HG03460 (cell line): ENCODE measurements at regions not wholly inside any gene's neighbourhood (a gene's known extent, or its start where the extent isn't known, plus 50 kb on each side); places are given as distances from the start of the nearest gene placed in this dataset.

Experiments used
- ATAC-seq: cut with Tn5 transposase; IDR thresholded peaks from one replicate; pipeline ENCODE4 v1.9.1; 2021; ENCODE audit not compliant: unreplicated experiment

GRCh38 chr5:133882389-133882695 is 86.1 kb downstream of the C5orf15 start:
- no peak for ATAC-seq

- no peak for ATAC-seq
Observed at GRCh38 chr5:133881576-133882388, 86.6 kb downstream of the C5orf15 start.

GRCh38 chr5:133878236-133878555 is 90.2 kb downstream of the C5orf15 start:
- ATAC-seq, result no peak

- no peak for ATAC-seq
Observed at GRCh38 chr5:133877351-133878235, 90.8 kb downstream of the C5orf15 start.

DNA sequence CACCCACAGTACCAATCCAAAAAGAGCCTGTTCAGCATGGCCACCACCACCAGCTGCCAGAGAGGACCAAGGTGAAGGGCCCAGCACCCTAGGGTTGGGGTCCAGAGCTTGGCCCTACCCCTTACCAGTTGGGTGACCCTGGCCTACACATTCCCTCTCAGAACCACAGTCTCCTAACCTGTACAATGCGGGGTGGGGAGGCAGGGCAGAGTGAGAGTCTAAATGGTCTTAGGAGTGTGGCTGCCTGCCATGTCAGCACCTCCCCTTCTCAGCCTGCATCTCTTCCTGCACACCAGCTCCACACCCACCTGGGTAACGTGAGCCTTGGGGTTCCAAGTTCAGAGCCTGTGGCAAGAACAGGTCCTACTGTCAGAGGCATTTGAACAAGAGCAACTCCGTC is 92.2 kb downstream of the C5orf15 start:
- ATAC-seq, result no peak

GRCh38 chr5:133875179-133875578 is 93.2 kb downstream of the C5orf15 start:
- no peak for ATAC-seq

DNA sequence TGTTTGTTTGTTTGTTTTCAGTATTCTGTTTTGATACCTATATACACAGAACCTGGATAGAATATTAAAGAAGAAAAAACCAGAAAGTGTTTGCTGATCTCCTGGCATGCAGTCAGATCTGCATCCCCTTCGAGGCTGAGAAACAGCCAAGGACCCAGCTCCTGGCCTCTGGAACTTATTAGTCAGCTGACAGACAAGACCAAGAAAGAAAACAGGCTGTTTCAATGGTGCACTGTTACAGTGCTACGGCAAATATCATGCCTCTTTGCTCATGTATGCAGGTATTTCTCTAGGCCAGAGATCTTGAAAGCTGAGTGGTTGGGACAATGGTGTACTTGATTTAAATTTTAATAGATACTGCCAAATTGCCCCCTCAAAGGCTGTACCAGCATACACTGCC is 95.0 kb downstream of the C5orf15 start:
- ATAC-seq, result no peak

- ATAC-seq, result no peak
Observed at GRCh38 chr5:133870661-133871060, 97.8 kb downstream of the C5orf15 start.

- ATAC-seq, result no peak
Observed at GRCh38 chr5:133869519-133870335, 98.7 kb downstream of the C5orf15 start.

DNA sequence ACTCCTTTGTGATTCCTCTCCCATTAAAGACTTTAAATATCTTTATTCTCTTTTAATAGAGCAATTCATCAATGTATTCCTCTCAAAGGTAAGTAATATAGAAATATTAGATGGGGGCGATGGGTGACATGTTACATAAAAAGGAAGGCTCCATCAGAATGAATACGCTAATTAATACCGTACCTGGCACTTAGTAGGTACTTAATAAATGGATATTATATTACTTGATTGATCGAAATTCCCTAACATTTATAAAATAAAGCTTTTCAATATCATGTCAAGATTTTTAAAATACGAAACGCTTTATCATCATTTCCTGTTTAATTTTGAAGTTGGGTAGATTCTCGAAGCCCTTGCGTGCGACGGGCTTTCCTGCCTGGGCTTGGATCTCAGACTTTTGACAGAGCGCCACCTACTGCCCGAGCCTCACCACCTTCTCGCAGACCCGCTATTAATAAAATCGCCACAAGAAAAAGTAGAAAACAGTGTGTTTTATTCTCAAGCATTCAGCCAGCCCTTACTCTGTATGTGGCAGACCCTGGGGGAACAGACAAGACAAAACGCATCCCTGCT is 99.4 kb downstream of the C5orf15 start:
- no peak for ATAC-seq

DNA sequence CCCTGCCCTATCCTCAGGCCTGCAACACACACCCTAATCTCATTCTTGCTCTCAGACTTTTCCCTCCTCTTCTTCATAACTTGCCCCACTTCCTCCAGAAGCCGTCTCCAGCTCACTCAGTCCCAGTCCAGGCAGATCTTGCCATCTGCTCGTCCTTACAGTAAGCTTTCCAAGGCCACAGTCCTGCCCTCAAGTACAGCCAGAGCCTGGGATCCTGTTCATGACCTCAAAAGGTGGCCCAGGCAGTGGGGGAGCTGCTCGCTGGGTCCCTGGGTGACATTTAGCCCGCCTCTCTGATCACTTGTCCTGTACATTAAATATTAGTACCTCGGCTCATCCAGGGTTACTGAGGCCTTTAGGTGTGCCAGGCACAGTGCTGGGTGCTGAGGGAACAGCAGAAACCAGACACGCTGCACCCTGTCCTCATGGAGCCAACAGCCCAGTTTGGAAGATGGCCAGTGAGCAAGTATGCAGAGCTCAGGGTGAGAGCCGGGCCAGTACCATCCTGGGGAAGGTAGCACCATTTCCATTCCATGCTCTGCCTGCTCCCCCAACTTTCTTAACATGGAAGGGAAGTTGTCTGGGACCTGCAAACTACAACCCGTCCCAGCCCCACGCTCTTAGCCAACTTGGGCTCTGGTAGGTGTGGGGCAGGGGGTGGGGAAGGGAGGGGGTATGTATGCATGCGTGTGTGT is 100.4 kb downstream of the C5orf15 start:
- ATAC-seq, result no peak

DNA sequence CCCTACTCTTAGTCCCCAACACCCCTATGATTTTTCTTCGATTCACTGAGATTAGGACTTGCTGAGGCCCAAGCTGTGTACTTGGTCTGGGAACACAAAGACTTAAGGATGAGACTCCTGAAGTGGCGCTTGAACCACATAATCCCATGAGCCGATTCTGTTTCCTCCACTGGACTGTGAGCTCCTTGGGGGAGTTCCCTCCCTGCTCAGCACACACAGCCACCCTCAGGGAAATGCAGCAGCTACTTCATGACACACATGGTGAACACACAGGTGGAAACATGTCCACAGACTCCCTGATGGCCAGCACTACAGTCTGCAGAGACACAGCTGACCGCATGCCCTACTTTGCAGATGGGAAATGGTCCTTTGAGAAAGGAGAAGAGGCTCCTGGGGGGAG is 101.1 kb downstream of the C5orf15 start:
- no peak for ATAC-seq

DNA sequence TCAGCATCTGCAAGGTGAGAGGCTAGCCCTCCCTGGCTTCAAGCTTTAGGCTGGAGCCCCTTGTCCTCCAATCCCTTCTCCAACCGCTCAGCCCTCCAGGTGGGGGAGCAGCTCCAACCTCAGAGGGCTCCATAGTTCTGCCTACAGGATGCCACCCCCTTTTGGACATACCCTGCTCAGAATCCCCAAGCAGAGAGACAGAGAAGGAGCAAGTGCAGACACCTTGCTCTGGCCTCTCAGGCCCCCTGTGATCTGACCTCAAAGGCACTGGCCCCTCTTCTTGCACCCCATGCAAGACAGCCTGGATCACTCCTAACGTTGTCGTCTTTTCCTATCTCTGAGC is 101.6 kb downstream of the C5orf15 start:
- no peak for ATAC-seq

DNA sequence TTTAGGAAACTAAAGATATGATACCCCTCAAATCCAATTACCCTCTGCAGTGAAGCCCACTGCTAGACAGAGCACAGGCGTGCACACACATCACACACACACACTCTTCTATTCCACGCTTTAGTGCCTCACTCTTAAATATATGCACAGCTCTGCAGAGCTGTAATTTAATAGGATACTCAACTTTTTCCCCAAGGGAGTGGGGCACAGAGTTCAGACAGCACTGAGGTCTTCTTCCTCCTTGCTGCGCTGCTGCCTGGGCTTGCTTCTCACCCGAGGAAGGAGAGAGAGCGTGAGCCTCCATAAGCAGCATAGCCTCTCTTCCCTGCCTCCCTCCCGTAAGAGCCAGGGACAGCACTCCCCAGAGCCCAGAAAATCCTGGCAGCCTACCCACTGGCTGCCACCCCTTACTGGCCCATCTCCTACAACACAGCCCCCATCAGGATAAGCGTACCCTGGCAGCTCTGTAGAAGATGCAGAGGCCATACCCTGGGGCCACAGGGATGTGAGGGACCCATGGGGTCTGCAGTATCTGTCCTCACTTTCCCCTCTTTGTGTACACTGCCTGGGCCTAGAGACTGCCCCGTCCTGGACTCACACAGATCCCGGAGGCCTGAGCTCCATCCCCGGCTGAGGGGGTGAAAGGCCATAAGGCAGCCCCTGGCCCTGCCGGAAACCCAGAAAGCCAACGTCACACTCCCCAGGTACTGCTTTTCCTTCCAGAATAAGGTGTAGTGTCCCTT is 102.1 kb downstream of the C5orf15 start:
- no peak for ATAC-seq

GRCh38 chr5:133865113-133865512 is 103.3 kb downstream of the C5orf15 start:
- no peak for ATAC-seq

DNA sequence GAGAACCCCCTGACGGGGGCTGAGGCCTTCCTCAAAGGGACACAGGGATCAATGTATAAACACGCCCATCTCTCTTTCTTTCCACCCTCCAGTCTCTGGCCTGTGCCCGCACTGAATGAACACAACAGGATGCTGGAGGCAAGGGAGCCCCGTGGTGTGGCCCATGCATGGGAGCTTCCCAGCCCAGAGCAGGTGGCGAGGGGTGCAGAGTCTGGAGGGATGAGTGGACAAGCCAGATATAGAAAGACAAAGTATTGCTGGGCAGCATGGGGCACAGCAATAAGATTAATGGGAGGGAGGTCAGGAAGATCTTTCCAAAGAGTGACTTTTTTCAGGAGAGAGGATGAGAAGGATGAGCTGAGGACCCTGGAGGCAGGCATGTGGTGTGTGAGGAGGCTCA is 103.7 kb downstream of the C5orf15 start:
- ATAC-seq, result no peak

- ATAC-seq, result no peak
Observed at GRCh38 chr5:133863857-133864585, 104.4 kb downstream of the C5orf15 start.

DNA sequence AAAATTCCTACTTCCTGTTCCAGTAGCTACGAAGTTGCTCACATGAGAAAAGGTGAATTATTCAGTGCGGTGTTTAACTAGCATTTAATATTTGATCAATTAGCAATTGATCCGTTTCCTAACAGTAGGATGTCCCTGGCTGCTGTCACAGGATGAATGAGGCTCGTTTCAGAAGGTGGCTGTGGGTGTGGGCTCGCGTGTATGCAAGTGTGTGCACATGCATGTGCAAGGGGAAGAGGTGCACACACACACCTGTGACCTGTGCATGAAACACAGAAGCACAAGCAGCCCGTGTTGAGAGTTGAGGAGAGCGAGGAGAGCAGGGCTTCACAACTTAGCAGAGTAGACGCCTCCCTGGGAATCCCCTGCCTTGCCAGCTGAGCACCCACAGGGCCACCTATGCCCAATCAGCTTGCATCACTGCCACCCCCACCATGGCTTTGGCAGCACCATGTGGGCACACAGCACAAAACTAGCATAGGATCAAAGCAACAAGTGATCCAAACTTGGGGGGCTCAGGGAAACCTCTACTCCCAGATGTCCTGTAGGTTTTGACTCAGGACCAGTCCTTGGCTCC is 107.2 kb downstream of the C5orf15 start:
- ATAC-seq, result no peak

- ATAC-seq, result no peak
Observed at GRCh38 chr5:133859073-133859472, 109.4 kb downstream of the C5orf15 start.
